SK-N-SH (cell line): ENCODE measurements at regions not wholly inside any gene's neighbourhood (a gene's known extent, or its start where the extent isn't known, plus 50 kb on each side); places are given as distances from the start of the nearest gene placed in this dataset.

Source experiments
- EP300 ChIP-seq, 2 experiments: IDR thresholded peaks; 2 replicates each; pipeline versions ENCODE4 v1.4.0 to v1.6.1; 2012; ENCODE audit warnings: borderline replicate concordance in 1 of 2, low read depth in 1 of 2, low read length in 1 of 2
- EZH2phosphoT487 ChIP-seq: fragments of 200-600 bp; sonication (generic); IDR thresholded peaks from 2 replicates; pipeline ENCODE4 v1.6.1; 2017; ENCODE audit warnings: low read depth, mixed run types, mild to moderate bottlenecking, antibody characterized with exemption, moderate library complexity, borderline replicate concordance
- GABPA ChIP-seq: IDR thresholded peaks from 2 replicates; pipeline ENCODE4 v1.4.0; 2012; ENCODE audit warnings: low read depth, mild to moderate bottlenecking
- MAX ChIP-seq: IDR thresholded peaks from 2 replicates; pipeline ENCODE4 v1.4.0; 2012; ENCODE audit warnings: low read depth
- MEF2A ChIP-seq: IDR thresholded peaks from 2 replicates; pipeline ENCODE4 v1.4.0; 2012; ENCODE audit warnings: low read depth, borderline replicate concordance
- PBX3 ChIP-seq: IDR thresholded peaks from 2 replicates; pipeline ENCODE4; 2012
- POLR2AphosphoS5 ChIP-seq: IDR thresholded peaks from 2 replicates; pipeline ENCODE4 v1.6.1; 2012; ENCODE audit warnings: low read depth, low read length
- USF2 ChIP-seq: fragments of 150-350 bp; IDR thresholded peaks from 2 replicates; pipeline ENCODE4 v1.6.1; 2017; ENCODE audit warnings: antibody characterized with exemption, low read length, low read depth, borderline replicate concordance
- TF ChIP-seq, protein P1 (sequence below): fragments of 200-600 bp; sonication (generic); IDR thresholded peaks from 2 replicates; pipeline ENCODE4 v1.6.1; 2017; ENCODE audit warnings: antibody characterized with exemption, mild to moderate bottlenecking, moderate library complexity
- TF ChIP-seq, protein P2 (sequence below): IDR thresholded peaks from 2 replicates; pipeline ENCODE4 v1.6.1; 2012; ENCODE audit warnings: mild to moderate bottlenecking, low read depth, low read length, moderate library complexity

DNA sequence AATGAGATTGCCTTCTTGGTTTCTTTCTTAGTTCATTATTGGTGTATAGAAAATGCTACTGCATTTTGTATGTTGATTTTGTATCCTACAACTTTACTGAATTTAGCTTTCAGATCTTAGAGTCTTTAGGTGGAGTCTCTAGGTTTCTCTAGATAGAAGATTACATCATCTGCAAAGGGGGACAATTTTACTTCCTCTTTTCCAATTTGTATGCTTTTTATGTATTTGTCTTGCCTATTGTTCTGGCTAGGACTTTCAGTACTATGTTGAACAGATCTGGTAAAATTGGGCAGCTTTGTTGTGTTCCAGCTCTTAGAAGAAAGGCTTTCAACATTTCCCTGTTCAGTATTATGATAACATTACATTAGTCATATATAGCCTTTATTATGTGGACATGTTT is 101.0 kb upstream of the SPRY2 start:
- TF ChIP-seq MAX (no peak), USF2 (no peak), GABPA (no peak), MEF2A (no peak), EZH2phosphoT487 (no peak), PBX3 (no peak), EP300 (IDR thresholded peaks at IDR 0.05; ENCODE audit: borderline replicate concordance in 1 of 2, low read depth in 1 of 2, low read length in 1 of 2) (no peak), POLR2AphosphoS5 (no peak)
- TF ChIP-seq, protein P1, sequence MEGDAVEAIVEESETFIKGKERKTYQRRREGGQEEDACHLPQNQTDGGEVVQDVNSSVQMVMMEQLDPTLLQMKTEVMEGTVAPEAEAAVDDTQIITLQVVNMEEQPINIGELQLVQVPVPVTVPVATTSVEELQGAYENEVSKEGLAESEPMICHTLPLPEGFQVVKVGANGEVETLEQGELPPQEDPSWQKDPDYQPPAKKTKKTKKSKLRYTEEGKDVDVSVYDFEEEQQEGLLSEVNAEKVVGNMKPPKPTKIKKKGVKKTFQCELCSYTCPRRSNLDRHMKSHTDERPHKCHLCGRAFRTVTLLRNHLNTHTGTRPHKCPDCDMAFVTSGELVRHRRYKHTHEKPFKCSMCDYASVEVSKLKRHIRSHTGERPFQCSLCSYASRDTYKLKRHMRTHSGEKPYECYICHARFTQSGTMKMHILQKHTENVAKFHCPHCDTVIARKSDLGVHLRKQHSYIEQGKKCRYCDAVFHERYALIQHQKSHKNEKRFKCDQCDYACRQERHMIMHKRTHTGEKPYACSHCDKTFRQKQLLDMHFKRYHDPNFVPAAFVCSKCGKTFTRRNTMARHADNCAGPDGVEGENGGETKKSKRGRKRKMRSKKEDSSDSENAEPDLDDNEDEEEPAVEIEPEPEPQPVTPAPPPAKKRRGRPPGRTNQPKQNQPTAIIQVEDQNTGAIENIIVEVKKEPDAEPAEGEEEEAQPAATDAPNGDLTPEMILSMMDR = no peak
- TF ChIP-seq, protein P2, sequence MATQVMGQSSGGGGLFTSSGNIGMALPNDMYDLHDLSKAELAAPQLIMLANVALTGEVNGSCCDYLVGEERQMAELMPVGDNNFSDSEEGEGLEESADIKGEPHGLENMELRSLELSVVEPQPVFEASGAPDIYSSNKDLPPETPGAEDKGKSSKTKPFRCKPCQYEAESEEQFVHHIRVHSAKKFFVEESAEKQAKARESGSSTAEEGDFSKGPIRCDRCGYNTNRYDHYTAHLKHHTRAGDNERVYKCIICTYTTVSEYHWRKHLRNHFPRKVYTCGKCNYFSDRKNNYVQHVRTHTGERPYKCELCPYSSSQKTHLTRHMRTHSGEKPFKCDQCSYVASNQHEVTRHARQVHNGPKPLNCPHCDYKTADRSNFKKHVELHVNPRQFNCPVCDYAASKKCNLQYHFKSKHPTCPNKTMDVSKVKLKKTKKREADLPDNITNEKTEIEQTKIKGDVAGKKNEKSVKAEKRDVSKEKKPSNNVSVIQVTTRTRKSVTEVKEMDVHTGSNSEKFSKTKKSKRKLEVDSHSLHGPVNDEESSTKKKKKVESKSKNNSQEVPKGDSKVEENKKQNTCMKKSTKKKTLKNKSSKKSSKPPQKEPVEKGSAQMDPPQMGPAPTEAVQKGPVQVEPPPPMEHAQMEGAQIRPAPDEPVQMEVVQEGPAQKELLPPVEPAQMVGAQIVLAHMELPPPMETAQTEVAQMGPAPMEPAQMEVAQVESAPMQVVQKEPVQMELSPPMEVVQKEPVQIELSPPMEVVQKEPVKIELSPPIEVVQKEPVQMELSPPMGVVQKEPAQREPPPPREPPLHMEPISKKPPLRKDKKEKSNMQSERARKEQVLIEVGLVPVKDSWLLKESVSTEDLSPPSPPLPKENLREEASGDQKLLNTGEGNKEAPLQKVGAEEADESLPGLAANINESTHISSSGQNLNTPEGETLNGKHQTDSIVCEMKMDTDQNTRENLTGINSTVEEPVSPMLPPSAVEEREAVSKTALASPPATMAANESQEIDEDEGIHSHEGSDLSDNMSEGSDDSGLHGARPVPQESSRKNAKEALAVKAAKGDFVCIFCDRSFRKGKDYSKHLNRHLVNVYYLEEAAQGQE = no peak
